Loucy (cell line): ENCODE measurements at regions not wholly inside any gene's neighbourhood (a gene's known extent, or its start where the extent isn't known, plus 50 kb on each side); places are given as distances from the start of the nearest gene placed in this dataset.

Experiments used
- EZH2phosphoT487 ChIP-seq: fragments of 200-600 bp; IDR thresholded peaks from 2 replicates; pipeline ENCODE4 v1.6.1; 2018; ENCODE audit warnings: antibody characterized with exemption, mild to moderate bottlenecking, moderate library complexity, borderline replicate concordance
- TF ChIP-seq, protein P1 (sequence below): fragments of 200-600 bp; sonication (generic); conservative IDR thresholded peaks from 2 replicates; pipeline ENCODE4 v1.5.1; 2014; ENCODE audit warnings: mild to moderate bottlenecking, antibody characterized with exemption, low read length

DNA sequence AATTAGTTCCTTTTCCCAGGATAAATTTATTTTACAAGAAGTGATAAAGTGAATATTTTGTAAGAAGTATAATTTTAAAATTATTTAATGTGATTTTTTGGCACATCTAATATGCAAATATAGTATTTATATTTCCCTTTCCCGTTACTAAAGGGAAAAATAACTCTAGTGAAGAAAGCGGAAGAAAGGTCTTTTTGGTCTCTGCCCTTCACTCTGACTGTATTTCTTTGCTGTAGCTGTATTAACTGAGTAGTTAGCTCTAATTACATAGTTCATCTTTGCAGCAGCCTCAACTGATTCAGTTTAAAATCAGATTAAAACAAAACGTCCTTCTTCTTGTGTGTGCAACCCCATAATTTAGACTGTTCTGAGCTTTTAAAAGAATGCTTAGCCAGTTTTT is 57.4 kb upstream of the RNF144B start:
- TF ChIP-seq, protein P1, sequence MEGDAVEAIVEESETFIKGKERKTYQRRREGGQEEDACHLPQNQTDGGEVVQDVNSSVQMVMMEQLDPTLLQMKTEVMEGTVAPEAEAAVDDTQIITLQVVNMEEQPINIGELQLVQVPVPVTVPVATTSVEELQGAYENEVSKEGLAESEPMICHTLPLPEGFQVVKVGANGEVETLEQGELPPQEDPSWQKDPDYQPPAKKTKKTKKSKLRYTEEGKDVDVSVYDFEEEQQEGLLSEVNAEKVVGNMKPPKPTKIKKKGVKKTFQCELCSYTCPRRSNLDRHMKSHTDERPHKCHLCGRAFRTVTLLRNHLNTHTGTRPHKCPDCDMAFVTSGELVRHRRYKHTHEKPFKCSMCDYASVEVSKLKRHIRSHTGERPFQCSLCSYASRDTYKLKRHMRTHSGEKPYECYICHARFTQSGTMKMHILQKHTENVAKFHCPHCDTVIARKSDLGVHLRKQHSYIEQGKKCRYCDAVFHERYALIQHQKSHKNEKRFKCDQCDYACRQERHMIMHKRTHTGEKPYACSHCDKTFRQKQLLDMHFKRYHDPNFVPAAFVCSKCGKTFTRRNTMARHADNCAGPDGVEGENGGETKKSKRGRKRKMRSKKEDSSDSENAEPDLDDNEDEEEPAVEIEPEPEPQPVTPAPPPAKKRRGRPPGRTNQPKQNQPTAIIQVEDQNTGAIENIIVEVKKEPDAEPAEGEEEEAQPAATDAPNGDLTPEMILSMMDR = no peak
- TF ChIP-seq EZH2phosphoT487 = no peak
